K562 (cell line): ENCODE measurements at regions not wholly inside any gene's neighbourhood (a gene's known extent, or its start where the extent isn't known, plus 50 kb on each side); places are given as distances from the start of the nearest gene placed in this dataset.

ENCODE experiments used
- ATAC-seq: fragments of 200-7000 bp; cut with Tn5 transposase; 3 replicates; pipeline ENCODE4 v1.9.1; 2020; ENCODE audit warnings: moderate library complexity
- BruUV-seq: library from RNA; stranded (reverse); fragments of 400-500 nt; replicated peaks from 2 replicates; lab custom pipeline; 2021; lab: Mats Ljungman, UMichigan
- CTCF ChIA-PET: fragments of 300-600 bp; formaldehyde crosslinking; extraction: SDS; loops from one replicate; lab custom pipeline; 2021; ENCODE audit warnings: low intra/inter-chr PET ratio; lab: Yijun Ruan, JAX
- POLR2A ChIA-PET: fragments of 300-600, 350-650 bp; sonication (Branson Sonifier 250); formaldehyde crosslinking; extraction: SDS; loops from one replicate; lab custom pipeline; 2021; ENCODE audit warnings: antibody characterized with exemption, inconsistent platforms; lab: Yijun Ruan, JAX
- DNase-seq, 4 experiments: peaks; one replicate each; pipeline versions ENCODE4 v3.0.0 to v3.0.0-alpha.2; 2011 to 2018; ENCODE audit warnings: low spot score in 3 of 4, mixed read lengths in 3 of 4; ENCODE audit errors: extremely low read depth in 1 of 4
- FAIRE-seq: peaks from 2 replicates; lab custom pipeline; 2011; peaks lifted over from hg19 to GRCh38; lab: Jason Lieb, UNC
- H2AFZ ChIP-seq: 2 replicates; pipeline ENCODE4 v1.6.0; 2011; ENCODE audit warnings: low read depth, low read length, control low read depth, inconsistent platforms
- H3K27ac ChIP-seq: fragments of 200-600 bp; 3 replicates; pipeline ENCODE4 v1.8.0; 2011; ENCODE audit warnings: low read depth, mild to moderate bottlenecking, control low read depth, inconsistent platforms, low read length, moderate library complexity, mixed read lengths; ENCODE audit errors: extremely low read depth
- H3K27me3 ChIP-seq, 2 experiments: fragments of 300-600 bp in 1 of 2; 2 replicates in 1 of 2; 3 replicates in 1 of 2; pipeline versions ENCODE4 v1.6.0 to v1.8.0; 2011; ENCODE audit warnings: inconsistent platforms in 2 of 2, low read length in 2 of 2, mild to moderate bottlenecking in 1 of 2, mixed read lengths in 1 of 2, moderate library complexity in 1 of 2; ENCODE audit not compliant: control insufficient read depth in 2 of 2, insufficient read depth in 2 of 2
- H3K36me3 ChIP-seq: fragments of 300-600 bp; 3 replicates; pipeline ENCODE4 v1.8.0; 2011; ENCODE audit warnings: mild to moderate bottlenecking, low read length, inconsistent platforms; ENCODE audit not compliant: control insufficient read depth, insufficient read depth
- H3K4me1 ChIP-seq, 2 experiments: fragments of 200-600 bp in 1 of 2; replicated peaks in 1 of 2; 2 replicates in 1 of 2; 3 replicates in 1 of 2; pipeline versions ENCODE4 v1.5.1 to v1.8.0; 2011; ENCODE audit warnings: inconsistent platforms in 2 of 2, low read length in 2 of 2, mild to moderate bottlenecking in 1 of 2, mixed read lengths in 1 of 2, moderate library complexity in 1 of 2; ENCODE audit not compliant: control insufficient read depth in 2 of 2, insufficient read depth in 2 of 2
- H3K4me2 ChIP-seq: 2 replicates; pipeline ENCODE4 v1.6.1; 2011; ENCODE audit warnings: low read length, control low read depth, inconsistent platforms, mixed read lengths; ENCODE audit not compliant: insufficient read depth
- H3K4me3 ChIP-seq: fragments of 200-600 bp; sonication (generic), shearing (Covaris generic); 2 replicates; pipeline ENCODE4 v1.5.1; 2016; ENCODE audit warnings: control low read depth, inconsistent platforms
- H3K79me2 ChIP-seq: fragments of 200-600 bp; 3 replicates; pipeline ENCODE4 v1.8.0; 2011; ENCODE audit warnings: low read length, inconsistent platforms; ENCODE audit not compliant: control insufficient read depth, insufficient read depth
- H3K9ac ChIP-seq, 2 experiments: 2 replicates each; pipeline versions ENCODE4 v1.6.0 to v1.6.1; 2011; ENCODE audit warnings: low read depth in 2 of 2, low read length in 2 of 2, control low read depth in 1 of 2, inconsistent platforms in 1 of 2, mild to moderate bottlenecking in 1 of 2, mixed read lengths in 1 of 2; ENCODE audit not compliant: insufficient read depth in 1 of 2
- H3K9me1 ChIP-seq: one replicate; pipeline ENCODE4 v1.6.0; 2011; ENCODE audit warnings: inconsistent platforms, mild to moderate bottlenecking, low read length, moderate library complexity; ENCODE audit not compliant: control insufficient read depth, insufficient read depth
- H3K9me3 ChIP-seq: replicated peaks from 2 replicates; pipeline ENCODE4 v1.5.1; 2011; ENCODE audit warnings: low read depth, low read length, inconsistent platforms; ENCODE audit not compliant: control insufficient read depth, insufficient read depth
- H4K20me1 ChIP-seq: replicated peaks from 2 replicates; pipeline ENCODE4 v1.6.1; 2011; ENCODE audit warnings: low read length, inconsistent platforms, mixed read lengths; ENCODE audit not compliant: control insufficient read depth, insufficient read depth
- HDGF ChIP-seq: fragments of 450-650 bp; IDR thresholded peaks from 2 replicates; pipeline ENCODE4 v1.6.1; 2016
- KAT2B ChIP-seq: IDR thresholded peaks from one replicate; pipeline ENCODE4 v1.6.1; 2012; ENCODE audit warnings: low read depth, mild to moderate bottlenecking, control low read depth, inconsistent platforms, low read length, moderate library complexity
- LEF1 ChIP-seq: fragments of 450-650 bp; IDR thresholded peaks from 2 replicates; pipeline ENCODE4 v1.6.1; 2016; ENCODE audit warnings: mild to moderate bottlenecking
- POLR2G ChIP-seq: fragments of 200-400 bp; formaldehyde crosslinking; IDR thresholded peaks from 2 replicates; pipeline ENCODE4 v1.6.1; 2017; ENCODE audit warnings: low read depth, mild to moderate bottlenecking, antibody characterized with exemption, low read length, moderate library complexity
- RBBP5 ChIP-seq: fragments of 200-600 bp; sonication (generic); IDR thresholded peaks from 2 replicates; pipeline ENCODE4 v1.6.1; 2012; ENCODE audit warnings: borderline replicate concordance, mild to moderate bottlenecking, low read length, control low read depth, inconsistent platforms; ENCODE audit not compliant: insufficient read depth, poor library complexity, severe bottlenecking
- SAFB ChIP-seq: fragments of 200-400 bp; formaldehyde crosslinking; IDR thresholded peaks from 2 replicates; pipeline ENCODE4 v1.6.1; 2017; ENCODE audit warnings: low read depth, low read length, borderline replicate concordance
- SRF ChIP-seq, 2 experiments: fragments of 250-450, 450-650 bp in 1 of 2; sonication (Bioruptor Pico) in 1 of 2; sonication (generic) in 1 of 2; formaldehyde crosslinking; IDR thresholded peaks; 2 replicates each; pipeline versions ENCODE4 v1.5.0 to v1.5.1; 2020 to 2022; ENCODE audit warnings: mild to moderate bottlenecking in 1 of 2, missing genetic modification reagents in 1 of 2
- SRSF7 ChIP-seq: fragments of 200-400 bp; formaldehyde crosslinking; optimal IDR thresholded peaks from 2 replicates; pipeline ENCODE3; 2017; ENCODE audit warnings: mild to moderate bottlenecking, low read depth, low read length
- TAF1 ChIP-seq: IDR thresholded peaks from 2 replicates; pipeline ENCODE4 v1.6.1; 2011; ENCODE audit warnings: mild to moderate bottlenecking, low read length, moderate library complexity; ENCODE audit not compliant: insufficient read depth, control insufficient read depth, severe bottlenecking; ENCODE audit errors: extremely low read depth
- TAL1 ChIP-seq: fragments of 450-650 bp; IDR thresholded peaks from 2 replicates; pipeline ENCODE4 v1.6.1; 2016; ENCODE audit warnings: mild to moderate bottlenecking
- TCF7 ChIP-seq: sonication (generic); IDR thresholded peaks from 2 replicates; pipeline ENCODE4 v1.6.1; 2016; ENCODE audit warnings: antibody characterized with exemption, borderline replicate concordance
- ZNF212 ChIP-seq: fragments of 450-650 bp; formaldehyde crosslinking; IDR thresholded peaks from 2 replicates; pipeline ENCODE4 v1.4.0; 2020; ENCODE audit warnings: mild to moderate bottlenecking
- WGBS: fragments of 100-300 bp; shearing (Covaris generic); methylation state at CpG from one replicate; pipeline ENCODE4 v1.1.6; 2016; ENCODE audit warnings: low coverage, mixed read lengths; ENCODE audit not compliant: insufficient coverage; ENCODE audit errors: missing lambda C conversion rate; 5-methylcytosine and 5-hydroxymethylcytosine counted together
- in situ Hi-C: fragments of 300-500 bp; cut with MboI; formaldehyde crosslinking; loops from 4 replicates; pipeline ENCODE4 v1.15.0; 2018; ENCODE audit warnings: inconsistent platforms, mixed read lengths
- intact Hi-C: fragments of 100-400 bp; cut with micrococcal nuclease; formaldehyde crosslinking; loops from 2 replicates; pipeline ENCODE4 v1.14.2; 2022
- TF ChIP-seq, protein P1 (sequence below): sonication (generic); formaldehyde crosslinking; IDR thresholded peaks from 2 replicates; pipeline ENCODE4 v1.8.0; 2022; ENCODE audit warnings: mild to moderate bottlenecking, missing genetic modification reagents
- TF ChIP-seq, protein P2 (sequence below): fragments of 250-450 bp; sonication (Bioruptor Pico); IDR thresholded peaks from 2 replicates; pipeline ENCODE4 v1.9.0; 2021; ENCODE audit warnings: mild to moderate bottlenecking
- TF ChIP-seq, protein P3 (sequence below): fragments of 250-450 bp; sonication (Bioruptor Pico); IDR thresholded peaks from 2 replicates; pipeline ENCODE4 v1.8.0; 2021; ENCODE audit warnings: mild to moderate bottlenecking, moderate library complexity

DNA sequence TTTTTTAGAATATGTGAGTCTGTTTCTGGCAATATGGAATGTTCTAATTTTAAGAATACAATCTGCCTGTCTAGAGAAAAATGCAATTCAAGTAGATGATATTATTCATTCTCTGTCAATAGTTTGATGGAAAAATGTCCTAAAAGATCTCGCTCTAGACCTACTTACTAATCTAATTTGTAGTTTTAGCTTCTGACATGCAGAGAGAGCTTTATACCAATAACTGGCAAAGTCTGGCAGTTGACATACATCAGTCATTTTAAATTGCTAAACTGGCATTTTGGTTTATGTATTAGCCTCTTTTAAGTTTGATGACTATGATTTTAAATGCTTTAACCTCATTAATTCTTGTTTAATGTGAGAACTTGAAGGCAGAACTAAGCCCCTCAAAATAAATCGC lies 355.0 kb upstream of the CDH10 start (continued):
- TF ChIP-seq, protein P1, sequence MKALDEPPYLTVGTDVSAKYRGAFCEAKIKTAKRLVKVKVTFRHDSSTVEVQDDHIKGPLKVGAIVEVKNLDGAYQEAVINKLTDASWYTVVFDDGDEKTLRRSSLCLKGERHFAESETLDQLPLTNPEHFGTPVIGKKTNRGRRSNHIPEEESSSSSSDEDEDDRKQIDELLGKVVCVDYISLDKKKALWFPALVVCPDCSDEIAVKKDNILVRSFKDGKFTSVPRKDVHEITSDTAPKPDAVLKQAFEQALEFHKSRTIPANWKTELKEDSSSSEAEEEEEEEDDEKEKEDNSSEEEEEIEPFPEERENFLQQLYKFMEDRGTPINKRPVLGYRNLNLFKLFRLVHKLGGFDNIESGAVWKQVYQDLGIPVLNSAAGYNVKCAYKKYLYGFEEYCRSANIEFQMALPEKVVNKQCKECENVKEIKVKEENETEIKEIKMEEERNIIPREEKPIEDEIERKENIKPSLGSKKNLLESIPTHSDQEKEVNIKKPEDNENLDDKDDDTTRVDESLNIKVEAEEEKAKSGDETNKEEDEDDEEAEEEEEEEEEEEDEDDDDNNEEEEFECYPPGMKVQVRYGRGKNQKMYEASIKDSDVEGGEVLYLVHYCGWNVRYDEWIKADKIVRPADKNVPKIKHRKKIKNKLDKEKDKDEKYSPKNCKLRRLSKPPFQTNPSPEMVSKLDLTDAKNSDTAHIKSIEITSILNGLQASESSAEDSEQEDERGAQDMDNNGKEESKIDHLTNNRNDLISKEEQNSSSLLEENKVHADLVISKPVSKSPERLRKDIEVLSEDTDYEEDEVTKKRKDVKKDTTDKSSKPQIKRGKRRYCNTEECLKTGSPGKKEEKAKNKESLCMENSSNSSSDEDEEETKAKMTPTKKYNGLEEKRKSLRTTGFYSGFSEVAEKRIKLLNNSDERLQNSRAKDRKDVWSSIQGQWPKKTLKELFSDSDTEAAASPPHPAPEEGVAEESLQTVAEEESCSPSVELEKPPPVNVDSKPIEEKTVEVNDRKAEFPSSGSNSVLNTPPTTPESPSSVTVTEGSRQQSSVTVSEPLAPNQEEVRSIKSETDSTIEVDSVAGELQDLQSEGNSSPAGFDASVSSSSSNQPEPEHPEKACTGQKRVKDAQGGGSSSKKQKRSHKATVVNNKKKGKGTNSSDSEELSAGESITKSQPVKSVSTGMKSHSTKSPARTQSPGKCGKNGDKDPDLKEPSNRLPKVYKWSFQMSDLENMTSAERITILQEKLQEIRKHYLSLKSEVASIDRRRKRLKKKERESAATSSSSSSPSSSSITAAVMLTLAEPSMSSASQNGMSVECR (CRISPR knock-in tag) = no peak
- TF ChIP-seq SRSF7 = no peak

DNA sequence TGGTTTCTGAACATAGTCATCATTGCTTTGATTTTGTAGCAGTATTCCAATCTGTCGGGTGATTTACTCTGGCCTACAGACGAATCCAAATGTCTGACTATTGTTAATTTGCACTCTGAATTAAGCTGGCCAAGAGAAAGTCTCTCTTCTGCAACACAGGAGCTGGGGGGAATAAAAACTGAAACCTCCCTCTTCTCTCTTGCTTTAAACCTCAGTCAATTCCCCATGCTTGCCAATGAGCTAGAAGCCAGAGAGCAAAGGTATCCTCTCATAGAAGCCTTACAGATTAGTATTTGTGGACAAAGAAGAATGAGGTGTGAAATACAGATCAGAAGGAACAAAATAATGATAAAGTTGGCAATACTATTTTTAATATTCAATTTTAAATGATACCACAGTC lies 353.9 kb upstream of the CDH10 start:
- CTCF ChIA-PET = no interaction called here
- 0% methylated on average over 2 of the region's 2 CpGs for WGBS
- no peaks in the 10 kb centered on the region for H3K9me3 ChIP-seq
- in situ Hi-C loops (no loop called here), intact Hi-C loops (no loop called here)
- no peak overlapping the region for H3K9ac ChIP-seq
- H3K4me1 ChIP-seq = no peaks in the 10 kb centered on the region
- DNase-seq (no peak), FAIRE-seq (no peak), ATAC-seq (no peak)
- no peak overlapping the region for H3K27ac ChIP-seq
- no peak overlapping the region for H3K4me3 ChIP-seq
- H3K9me1 ChIP-seq = no peaks in the 10 kb centered on the region
- H3K79me2 ChIP-seq = no peaks in the 10 kb centered on the region
- H2AFZ ChIP-seq = no peak overlapping the region
- no peaks in the 10 kb centered on the region for H3K36me3 ChIP-seq
- no peak overlapping the region for H3K4me2 ChIP-seq
- no peaks in the 10 kb centered on the region for H3K27me3 ChIP-seq
- POLR2A ChIA-PET = no interaction called here
- H4K20me1 ChIP-seq = no peaks in the 10 kb centered on the region
- no TSS peak for BruUV-seq
- TF ChIP-seq LEF1 (no peak), KAT2B (no peak), SRF (CRISPR knock-in tag; IDR thresholded peaks at IDR 0.05) (no peak), HDGF (no peak), SAFB (no peak), ZNF212 (no peak), POLR2G (no peak), RBBP5 (no peak), TAF1 (no peak), TCF7 (no peak), TAL1 (no peak)
- TF ChIP-seq, protein P2, sequence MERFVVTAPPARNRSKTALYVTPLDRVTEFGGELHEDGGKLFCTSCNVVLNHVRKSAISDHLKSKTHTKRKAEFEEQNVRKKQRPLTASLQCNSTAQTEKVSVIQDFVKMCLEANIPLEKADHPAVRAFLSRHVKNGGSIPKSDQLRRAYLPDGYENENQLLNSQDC (CRISPR knock-in tag) = no peak
- TF ChIP-seq, protein P3, sequence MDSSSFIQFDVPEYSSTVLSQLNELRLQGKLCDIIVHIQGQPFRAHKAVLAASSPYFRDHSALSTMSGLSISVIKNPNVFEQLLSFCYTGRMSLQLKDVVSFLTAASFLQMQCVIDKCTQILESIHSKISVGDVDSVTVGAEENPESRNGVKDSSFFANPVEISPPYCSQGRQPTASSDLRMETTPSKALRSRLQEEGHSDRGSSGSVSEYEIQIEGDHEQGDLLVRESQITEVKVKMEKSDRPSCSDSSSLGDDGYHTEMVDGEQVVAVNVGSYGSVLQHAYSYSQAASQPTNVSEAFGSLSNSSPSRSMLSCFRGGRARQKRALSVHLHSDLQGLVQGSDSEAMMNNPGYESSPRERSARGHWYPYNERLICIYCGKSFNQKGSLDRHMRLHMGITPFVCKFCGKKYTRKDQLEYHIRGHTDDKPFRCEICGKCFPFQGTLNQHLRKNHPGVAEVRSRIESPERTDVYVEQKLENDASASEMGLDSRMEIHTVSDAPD (CRISPR knock-in tag) = no peak
